SK-N-SH (cell line): ENCODE measurements at regions not wholly inside any gene's neighbourhood (a gene's known extent, or its start where the extent isn't known, plus 50 kb on each side); places are given as distances from the start of the nearest gene placed in this dataset.
"Not testable (repeated sequence)": the region's sequence is repeated elsewhere in the genome, so short reads cannot be mapped to it uniquely, and the experiment has no call there.

Source experiments
- CTCF ChIA-PET: fragments of 300-600, 350-600 bp; formaldehyde crosslinking; extraction: SDS; loops from one replicate; lab custom pipeline; 2021; lab: Yijun Ruan, JAX
- POLR2A ChIA-PET: fragments of 350-600 bp; sonication (Branson Sonifier 250); formaldehyde crosslinking; extraction: SDS; loops from one replicate; lab custom pipeline; 2020; ENCODE audit warnings: antibody characterized with exemption, inconsistent platforms; lab: Yijun Ruan, JAX
- DNase-seq: peaks from one replicate; pipeline ENCODE4 v3.0.0; 2012
- H2AFZ ChIP-seq: fragments of 200-600 bp; sonication (generic); 2 replicates; pipeline ENCODE4 v1.8.1; 2016; ENCODE audit warnings: antibody characterized with exemption, mild to moderate bottlenecking, low read depth
- H3F3A ChIP-seq: fragments of 200-600 bp; sonication (generic); replicated peaks from 2 replicates; pipeline ENCODE3; 2016; ENCODE audit warnings: antibody characterized with exemption, mild to moderate bottlenecking; ENCODE audit not compliant: insufficient read depth
- H3K27ac ChIP-seq, 2 experiments: fragments of 200-500 bp in 1 of 2; fragments of 200-600 bp in 1 of 2; sonication (Bioruptor generic) in 1 of 2; sonication (generic), shearing (Covaris generic) in 1 of 2; 2 replicates each; pipeline versions ENCODE4 v1.5.1 to v1.6.1; 2014 to 2016; ENCODE audit warnings: low read depth in 2 of 2, inconsistent platforms in 1 of 2, low read length in 1 of 2, mild to moderate bottlenecking in 1 of 2, mixed read lengths in 1 of 2
- H3K27me3 ChIP-seq: fragments of 200-600 bp; sonication (generic), shearing (Covaris generic); 2 replicates; pipeline ENCODE4 v1.6.1; 2016; ENCODE audit warnings: mixed run types; ENCODE audit not compliant: insufficient read depth
- H3K36me3 ChIP-seq, 2 experiments: fragments of 200-500 bp in 1 of 2; fragments of 200-600 bp in 1 of 2; sonication (Bioruptor generic) in 1 of 2; sonication (generic) in 1 of 2; replicated peaks in 1 of 2; 2 replicates each; pipeline versions ENCODE3 to v1.5.1; 2014 to 2016; ENCODE audit warnings: low read length in 1 of 2, mild to moderate bottlenecking in 1 of 2; ENCODE audit not compliant: insufficient read depth in 2 of 2, control insufficient read depth in 1 of 2
- H3K4me1 ChIP-seq, 2 experiments: fragments of 200-500 bp in 1 of 2; fragments of 200-600 bp in 1 of 2; sonication (Bioruptor generic) in 1 of 2; sonication (generic), shearing (Covaris generic) in 1 of 2; 2 replicates each; pipeline versions ENCODE4 v1.5.1 to v1.6.1; 2014 to 2016; ENCODE audit warnings: low read depth in 1 of 2, low read length in 1 of 2, mixed run types in 1 of 2; ENCODE audit not compliant: insufficient read depth in 2 of 2, control insufficient read depth in 1 of 2
- H3K4me2 ChIP-seq: fragments of 200-600 bp; sonication (generic), shearing (Covaris generic); 2 replicates; pipeline ENCODE4 v1.6.1; 2017; ENCODE audit warnings: mixed run types
- H3K4me3 ChIP-seq, 2 experiments: fragments of 200-500 bp in 1 of 2; fragments of 200-600 bp in 1 of 2; sonication (Bioruptor generic) in 1 of 2; sonication (generic), shearing (Covaris generic) in 1 of 2; 2 replicates each; pipeline versions ENCODE4 v1.5.1 to v1.8.1; 2014 to 2016; ENCODE audit warnings: low read depth in 2 of 2, inconsistent platforms in 1 of 2, low read length in 1 of 2, mild to moderate bottlenecking in 1 of 2, mixed read lengths in 1 of 2, moderate library complexity in 1 of 2
- H3K79me2 ChIP-seq: fragments of 200-600 bp; sonication (generic); 2 replicates; pipeline ENCODE4 v1.8.1; 2017; ENCODE audit warnings: mild to moderate bottlenecking; ENCODE audit not compliant: insufficient read depth
- H3K9ac ChIP-seq: fragments of 200-600 bp; sonication (generic); 2 replicates; pipeline ENCODE4 v1.6.1; 2017; ENCODE audit warnings: mixed run types
- H3K9me2 ChIP-seq: fragments of 200-600 bp; sonication (generic); 2 replicates; pipeline ENCODE4 v1.6.1; 2017; ENCODE audit warnings: mixed run types
- H3K9me3 ChIP-seq: fragments of 200-600 bp; sonication (generic); 2 replicates; pipeline ENCODE4 v1.6.1; 2017; ENCODE audit warnings: mixed run types, mild to moderate bottlenecking, moderate library complexity
- H4K20me1 ChIP-seq: fragments of 200-600 bp; sonication (generic); 2 replicates; pipeline ENCODE4 v1.6.1; 2017; ENCODE audit warnings: mild to moderate bottlenecking, mixed run types; ENCODE audit not compliant: insufficient read depth
- CHD2 ChIP-seq: fragments of 150-350 bp; IDR thresholded peaks from 2 replicates; pipeline ENCODE4 v1.6.1; 2018; ENCODE audit warnings: low read length; ENCODE audit not compliant: partially characterized antibody
- EP300 ChIP-seq, 2 experiments: IDR thresholded peaks; 2 replicates each; pipeline versions ENCODE4 v1.4.0 to v1.6.1; 2012; ENCODE audit warnings: borderline replicate concordance in 1 of 2, low read depth in 1 of 2, low read length in 1 of 2
- FOSL2 ChIP-seq: IDR thresholded peaks from 2 replicates; pipeline ENCODE4 v1.4.0; 2012; ENCODE audit warnings: low read depth, mild to moderate bottlenecking, moderate library complexity, borderline replicate concordance
- GABPA ChIP-seq: IDR thresholded peaks from 2 replicates; pipeline ENCODE4 v1.4.0; 2012; ENCODE audit warnings: low read depth, mild to moderate bottlenecking
- GATA2 ChIP-seq: sonication (generic); formaldehyde crosslinking; IDR thresholded peaks from 2 replicates; pipeline ENCODE4 v1.5.0; 2020; ENCODE audit warnings: mild to moderate bottlenecking, missing genetic modification reagents
- IRF3 ChIP-seq: fragments of 150-350 bp; IDR thresholded peaks from 2 replicates; pipeline ENCODE4 v1.6.1; 2016; ENCODE audit warnings: mild to moderate bottlenecking, low read depth, low read length
- JUND ChIP-seq: IDR thresholded peaks from 2 replicates; pipeline ENCODE4 v1.4.0; 2012
- MAX ChIP-seq: IDR thresholded peaks from 2 replicates; pipeline ENCODE4 v1.4.0; 2012; ENCODE audit warnings: low read depth
- NFIC ChIP-seq: IDR thresholded peaks from 2 replicates; pipeline ENCODE4 v1.4.0; 2012; ENCODE audit warnings: borderline replicate concordance
- NRF1 ChIP-seq: IDR thresholded peaks from 2 replicates; pipeline ENCODE4 v1.6.1; 2012; ENCODE audit warnings: low read depth, mild to moderate bottlenecking, low read length
- RAD21 ChIP-seq: IDR thresholded peaks from 2 replicates; pipeline ENCODE4 v1.6.1; 2012; ENCODE audit warnings: mild to moderate bottlenecking, low read length
- RCOR1 ChIP-seq: fragments of 150-350 bp; IDR thresholded peaks from 2 replicates; pipeline ENCODE4 v1.6.1; 2017; ENCODE audit warnings: antibody characterized with exemption, low read length
- RFX5 ChIP-seq: IDR thresholded peaks from 2 replicates; pipeline ENCODE4 v1.6.1; 2012; ENCODE audit warnings: mild to moderate bottlenecking, improper control_type of control experiment, low read length
- SIN3A ChIP-seq: IDR thresholded peaks from 2 replicates; pipeline ENCODE4 v1.6.1; 2012; ENCODE audit warnings: low read depth, mild to moderate bottlenecking, low read length, moderate library complexity, borderline replicate concordance
- TCF12 ChIP-seq: IDR thresholded peaks from 2 replicates; pipeline ENCODE4 v1.4.0; 2012
- USF2 ChIP-seq: fragments of 150-350 bp; IDR thresholded peaks from 2 replicates; pipeline ENCODE4 v1.6.1; 2017; ENCODE audit warnings: antibody characterized with exemption, low read length, low read depth, borderline replicate concordance
- YY1 ChIP-seq: IDR thresholded peaks from 2 replicates; pipeline ENCODE4 v1.4.0; 2012; ENCODE audit warnings: low read depth, mild to moderate bottlenecking
- WGBS: methylation state at CpG from one replicate; pipeline ENCODE4 v1.1.6; 2017; ENCODE audit warnings: low lambda C conversion rate; 5-methylcytosine and 5-hydroxymethylcytosine counted together
- TF ChIP-seq, protein P1 (sequence below): IDR thresholded peaks from 2 replicates; pipeline ENCODE4 v1.4.0; 2012; ENCODE audit warnings: low read depth, borderline replicate concordance
- TF ChIP-seq, protein P2 (sequence below): IDR thresholded peaks from 2 replicates; pipeline ENCODE4 v1.4.0; 2012; ENCODE audit warnings: low read depth, borderline replicate concordance
- TF ChIP-seq, protein P3 (sequence below): IDR thresholded peaks from 2 replicates; pipeline ENCODE4 v1.6.1; 2012; ENCODE audit warnings: mild to moderate bottlenecking, low read depth, low read length, moderate library complexity

- H3K36me3 ChIP-seq, H2AFZ ChIP-seq, H3K4me3 ChIP-seq, H3F3A ChIP-seq, DNase-seq, H3K9me3 ChIP-seq, POLR2A ChIA-PET, H3K79me2 ChIP-seq, CTCF ChIA-PET, H3K27me3 ChIP-seq, H4K20me1 ChIP-seq, H3K9ac ChIP-seq, H3K9me2 ChIP-seq, H3K4me2 ChIP-seq, H3K4me1 ChIP-seq, H3K27ac ChIP-seq: not testable (repeated sequence)
- WGBS, result 91% methylated on average over 10 of the region's 23 CpGs
Observed at GRCh38 chr4:187505798-187506141, 489.8 kb upstream of the ZFP42 start.

GRCh38 chr4:187516224-187516623 lies 479.3 kb upstream of the ZFP42 start:
- Histone ChIP-seq H3K4me2 (no peak overlapping the region), H3F3A (no peaks in the 10 kb centered on the region), H3K9ac (no peak overlapping the region), H3K9me2 (no peaks in the 10 kb centered on the region), H2AFZ (no peak overlapping the region), H4K20me1 (no peaks in the 10 kb centered on the region), H3K27ac (no peak overlapping the region), H3K4me3 (no peak overlapping the region), H3K27me3 (no peaks in the 10 kb centered on the region), H3K9me3 (no peaks in the 10 kb centered on the region), H3K4me1 (no peaks in the 10 kb centered on the region), H3K79me2 (no peaks in the 10 kb centered on the region), H3K36me3 (no peaks in the 10 kb centered on the region)
- no peak for TF ChIP-seq MAX
- TF ChIP-seq CHD2, result no peak
- no peak for TF ChIP-seq JUND
- no peak for TF ChIP-seq NRF1
- TF ChIP-seq GABPA, result no peak
- TF ChIP-seq SIN3A, result no peak
- no peak for TF ChIP-seq USF2
- no peak for TF ChIP-seq RAD21
- no peak for TF ChIP-seq IRF3
- no peak for TF ChIP-seq RCOR1
- no peak for TF ChIP-seq NFIC
- TF ChIP-seq, protein P1, sequence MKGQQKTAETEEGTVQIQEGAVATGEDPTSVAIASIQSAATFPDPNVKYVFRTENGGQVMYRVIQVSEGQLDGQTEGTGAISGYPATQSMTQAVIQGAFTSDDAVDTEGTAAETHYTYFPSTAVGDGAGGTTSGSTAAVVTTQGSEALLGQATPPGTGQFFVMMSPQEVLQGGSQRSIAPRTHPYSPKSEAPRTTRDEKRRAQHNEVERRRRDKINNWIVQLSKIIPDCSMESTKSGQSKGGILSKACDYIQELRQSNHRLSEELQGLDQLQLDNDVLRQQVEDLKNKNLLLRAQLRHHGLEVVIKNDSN, result no peak
- no peak for TF ChIP-seq GATA2
- no peak for TF ChIP-seq YY1
- TF ChIP-seq RFX5, result no peak
- TF ChIP-seq, protein P2, sequence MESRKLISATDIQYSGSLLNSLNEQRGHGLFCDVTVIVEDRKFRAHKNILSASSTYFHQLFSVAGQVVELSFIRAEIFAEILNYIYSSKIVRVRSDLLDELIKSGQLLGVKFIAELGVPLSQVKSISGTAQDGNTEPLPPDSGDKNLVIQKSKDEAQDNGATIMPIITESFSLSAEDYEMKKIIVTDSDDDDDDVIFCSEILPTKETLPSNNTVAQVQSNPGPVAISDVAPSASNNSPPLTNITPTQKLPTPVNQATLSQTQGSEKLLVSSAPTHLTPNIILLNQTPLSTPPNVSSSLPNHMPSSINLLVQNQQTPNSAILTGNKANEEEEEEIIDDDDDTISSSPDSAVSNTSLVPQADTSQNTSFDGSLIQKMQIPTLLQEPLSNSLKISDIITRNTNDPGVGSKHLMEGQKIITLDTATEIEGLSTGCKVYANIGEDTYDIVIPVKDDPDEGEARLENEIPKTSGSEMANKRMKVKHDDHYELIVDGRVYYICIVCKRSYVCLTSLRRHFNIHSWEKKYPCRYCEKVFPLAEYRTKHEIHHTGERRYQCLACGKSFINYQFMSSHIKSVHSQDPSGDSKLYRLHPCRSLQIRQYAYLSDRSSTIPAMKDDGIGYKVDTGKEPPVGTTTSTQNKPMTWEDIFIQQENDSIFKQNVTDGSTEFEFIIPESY, result no peak
- no peak for TF ChIP-seq TCF12
- TF ChIP-seq, protein P3, sequence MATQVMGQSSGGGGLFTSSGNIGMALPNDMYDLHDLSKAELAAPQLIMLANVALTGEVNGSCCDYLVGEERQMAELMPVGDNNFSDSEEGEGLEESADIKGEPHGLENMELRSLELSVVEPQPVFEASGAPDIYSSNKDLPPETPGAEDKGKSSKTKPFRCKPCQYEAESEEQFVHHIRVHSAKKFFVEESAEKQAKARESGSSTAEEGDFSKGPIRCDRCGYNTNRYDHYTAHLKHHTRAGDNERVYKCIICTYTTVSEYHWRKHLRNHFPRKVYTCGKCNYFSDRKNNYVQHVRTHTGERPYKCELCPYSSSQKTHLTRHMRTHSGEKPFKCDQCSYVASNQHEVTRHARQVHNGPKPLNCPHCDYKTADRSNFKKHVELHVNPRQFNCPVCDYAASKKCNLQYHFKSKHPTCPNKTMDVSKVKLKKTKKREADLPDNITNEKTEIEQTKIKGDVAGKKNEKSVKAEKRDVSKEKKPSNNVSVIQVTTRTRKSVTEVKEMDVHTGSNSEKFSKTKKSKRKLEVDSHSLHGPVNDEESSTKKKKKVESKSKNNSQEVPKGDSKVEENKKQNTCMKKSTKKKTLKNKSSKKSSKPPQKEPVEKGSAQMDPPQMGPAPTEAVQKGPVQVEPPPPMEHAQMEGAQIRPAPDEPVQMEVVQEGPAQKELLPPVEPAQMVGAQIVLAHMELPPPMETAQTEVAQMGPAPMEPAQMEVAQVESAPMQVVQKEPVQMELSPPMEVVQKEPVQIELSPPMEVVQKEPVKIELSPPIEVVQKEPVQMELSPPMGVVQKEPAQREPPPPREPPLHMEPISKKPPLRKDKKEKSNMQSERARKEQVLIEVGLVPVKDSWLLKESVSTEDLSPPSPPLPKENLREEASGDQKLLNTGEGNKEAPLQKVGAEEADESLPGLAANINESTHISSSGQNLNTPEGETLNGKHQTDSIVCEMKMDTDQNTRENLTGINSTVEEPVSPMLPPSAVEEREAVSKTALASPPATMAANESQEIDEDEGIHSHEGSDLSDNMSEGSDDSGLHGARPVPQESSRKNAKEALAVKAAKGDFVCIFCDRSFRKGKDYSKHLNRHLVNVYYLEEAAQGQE, result no peak
- no peak for TF ChIP-seq EP300 (IDR thresholded peaks at IDR 0.05; ENCODE audit: borderline replicate concordance in 1 of 2, low read depth in 1 of 2, low read length in 1 of 2)
- no peak for TF ChIP-seq FOSL2
- no peak for DNase-seq
- POLR2A ChIA-PET, result no interaction called here
- CTCF ChIA-PET, result interaction anchor here (0.9 kb wide), 1 partner anchor 9 kb away, joined by 3 read pairs; no protein-coding TSS in a partner anchor
- WGBS, result 81% methylated on average over 1 of the region's 1 CpG
